ENCODE measurements at regions not wholly inside any gene's neighbourhood (a gene's known extent, or its start where the extent isn't known, plus 50 kb on each side); places are given as distances from the start of the nearest gene placed in this dataset.

- TF ChIP-seq CTCF (IDR thresholded peaks at IDR 0.05): no peak
- TF ChIP-seq POLR2A (IDR thresholded peaks at IDR 0.05): no peak
These were observed 268.9 kb upstream of the SEMA3C start for GRCh38 chr7:81187753-81188152.
